ENCODE measurements at regions not wholly inside any gene's neighbourhood (a gene's known extent, or its start where the extent isn't known, plus 50 kb on each side); places are given as distances from the start of the nearest gene placed in this dataset.

DNA sequence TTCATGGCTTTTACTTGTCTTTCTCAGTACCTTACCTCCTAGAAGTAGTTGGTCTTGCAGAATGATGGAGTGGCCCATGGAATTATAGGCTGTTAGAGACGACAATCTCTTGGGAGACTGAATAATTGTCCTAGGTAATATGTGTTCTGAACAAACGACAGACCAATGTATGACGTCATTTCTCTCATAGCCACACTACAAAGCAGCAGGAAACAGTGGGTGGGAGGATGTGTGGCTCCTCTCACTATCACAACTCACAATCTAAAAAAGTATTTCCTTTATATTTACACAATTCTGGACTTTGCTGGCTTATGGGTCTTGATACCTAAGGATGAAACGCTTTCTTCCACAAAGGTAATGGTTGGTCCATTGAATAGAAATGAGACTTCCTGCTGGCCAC lies 183.9 kb downstream of the TOX3 start:
- DNase-seq (ENCODE audit: low read depth, low spot score) (no peak), ATAC-seq (no peak)
- Histone ChIP-seq H3K9me2 (ENCODE audit: insufficient read depth) (no peaks in the 10 kb centered on the region), H3K9ac (ENCODE audit: low read length) (no peak overlapping the region), H3K36me3 (ENCODE audit: control insufficient read depth in 1 of 2, insufficient read depth in 2 of 2, low read length in 2 of 2) (no peaks in the 10 kb centered on the region), H3K4me2 (ENCODE audit: low read length) (no peak overlapping the region), H4K20me1 (ENCODE audit: insufficient read depth) (no peaks in the 10 kb centered on the region), H3K27me3 (ENCODE audit: insufficient read depth, low read length) (no peaks in the 10 kb centered on the region), H3K9me3 (ENCODE audit: control insufficient read depth in 1 of 2, insufficient read depth in 1 of 2, low read depth in 1 of 2, low read length in 2 of 2) (peaks cover 13 to 28% of the 10 kb centered on the region in 2 experiments; a peak in 2 of 4 replicates), H3K27ac (ENCODE audit: low read depth, low read length) (no peak overlapping the region), H3K4me1 (ENCODE audit: control insufficient read depth in 1 of 2, insufficient read depth in 2 of 2, low read length in 2 of 2) (no peaks in the 10 kb centered on the region), H3K4me3 (replicated peaks in 1 of 2; ENCODE audit: low read depth in 1 of 2, low read length in 2 of 2) (no peak overlapping the region), H2AFZ (ENCODE audit: low read depth, low read length, poor library complexity, severe bottlenecking) (no peak overlapping the region), H3K79me2 (ENCODE audit: insufficient read depth, low read length) (no peaks in the 10 kb centered on the region)
- intact Hi-C loops (cut with micrococcal nuclease), result no loop called here
- ChIA-PET POLR2A (no interaction called here), CTCF (no interaction called here), RAD21 (ENCODE audit: low non-redundant PET in 1 of 2, low total read pairs in 2 of 2, uncharacterized antibody in 2 of 2, unreplicated experiment in 2 of 2) (no interaction called here)
- no TSS peak for BruUV-seq (replicated peaks)
- TF ChIP-seq SIN3A (IDR thresholded peaks at IDR 0.05; ENCODE audit: low read depth), result no peak
- no peak for TF ChIP-seq FOSL1 (IDR thresholded peaks at IDR 0.05; ENCODE audit: low read depth)
- TF ChIP-seq SP1 (IDR thresholded peaks at IDR 0.05; ENCODE audit: low read depth), result no peak
- TF ChIP-seq, protein P1, sequence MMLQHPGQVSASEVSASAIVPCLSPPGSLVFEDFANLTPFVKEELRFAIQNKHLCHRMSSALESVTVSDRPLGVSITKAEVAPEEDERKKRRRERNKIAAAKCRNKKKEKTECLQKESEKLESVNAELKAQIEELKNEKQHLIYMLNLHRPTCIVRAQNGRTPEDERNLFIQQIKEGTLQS (IDR thresholded peaks at IDR 0.05), result no peak
- no peak for TF ChIP-seq JUND (IDR thresholded peaks at IDR 0.05)
- no peak for TF ChIP-seq EZH2 (IDR thresholded peaks at IDR 0.05)
- no peak for TF ChIP-seq POLR2A (IDR thresholded peaks at IDR 0.05; ENCODE audit: borderline replicate concordance, extremely low read depth, insufficient read depth, insufficient read length)
- TF ChIP-seq EZH2phosphoT487 (IDR thresholded peaks at IDR 0.05; ENCODE audit: borderline replicate concordance), result no peak
- TF ChIP-seq CBX3 (IDR thresholded peaks at IDR 0.05; ENCODE audit: low read depth), result no peak
- TF ChIP-seq, protein P2, sequence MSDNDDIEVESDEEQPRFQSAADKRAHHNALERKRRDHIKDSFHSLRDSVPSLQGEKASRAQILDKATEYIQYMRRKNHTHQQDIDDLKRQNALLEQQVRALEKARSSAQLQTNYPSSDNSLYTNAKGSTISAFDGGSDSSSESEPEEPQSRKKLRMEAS (IDR thresholded peaks at IDR 0.05), result no peak
- no peak for TF ChIP-seq RAD21 (IDR thresholded peaks at IDR 0.05; ENCODE audit: low read depth)
- TF ChIP-seq YY1 (IDR thresholded peaks at IDR 0.05; ENCODE audit: extremely low read depth, insufficient replicate concordance, low read depth, low read length), result no peak
- no peak for TF ChIP-seq EGR1 (IDR thresholded peaks at IDR 0.05; ENCODE audit: low read depth)
- no peak for TF ChIP-seq TCF7L2 (IDR thresholded peaks at IDR 0.05; ENCODE audit: borderline replicate concordance, extremely low read depth, insufficient read depth, insufficient read length)
